Hematopoietic multipotent progenitor cell (in vitro differentiated cells): ENCODE measurements at regions not wholly inside any gene's neighbourhood (a gene's known extent, or its start where the extent isn't known, plus 50 kb on each side); places are given as distances from the start of the nearest gene placed in this dataset.
"Not testable (repeated sequence)": the region's sequence is repeated elsewhere in the genome, so short reads cannot be mapped to it uniquely, and the experiment has no call there.

Experiments used
- DNase-seq, 3 donors: peaks; one replicate each; pipeline ENCODE4 v3.0.0-alpha.2; 2011 to 2015; ENCODE audit warnings: low read depth in 2 of 3, low spot score in 2 of 3

DNA sequence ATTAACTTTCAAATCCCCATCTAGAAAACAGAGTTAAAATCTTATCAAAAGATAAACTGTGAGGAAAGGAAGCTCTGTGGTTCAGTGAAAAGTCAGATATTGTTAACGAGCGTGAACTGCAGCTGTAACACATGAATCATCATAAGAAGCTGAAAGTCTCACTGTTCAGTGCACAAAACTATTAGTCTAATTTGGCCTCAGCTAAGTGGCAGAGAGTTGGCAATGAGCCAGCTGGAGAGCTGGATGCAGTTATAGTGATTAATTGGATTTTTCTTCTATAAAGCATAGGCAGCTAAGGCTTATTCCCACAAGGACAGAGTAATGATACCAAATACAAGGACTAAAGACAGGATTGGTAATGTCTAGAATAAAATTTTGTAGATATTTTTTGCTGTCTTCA, 101.1 kb upstream of the ABCB5 start:
- DNase-seq = peak in 2 of 3 donors; percentile 74 to 87

DNA sequence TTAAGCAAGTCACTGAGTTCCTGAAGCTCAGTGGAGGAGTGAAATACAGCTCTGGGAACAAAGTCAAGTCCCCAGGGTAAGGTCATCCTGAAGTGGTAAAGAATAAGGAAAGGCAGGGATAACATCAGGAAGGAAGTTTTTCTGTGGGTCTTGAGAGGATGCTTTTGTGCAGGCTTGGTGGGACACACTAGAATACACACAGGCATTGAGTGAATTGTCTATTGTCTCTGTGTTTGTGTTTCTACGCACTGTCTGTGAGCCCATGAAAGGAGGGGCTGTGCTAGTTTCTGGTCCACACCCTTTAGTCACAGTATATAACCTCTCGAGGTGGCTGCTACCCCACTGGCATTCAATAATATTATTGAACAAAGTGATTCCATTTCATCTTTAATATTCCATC, 95.8 kb upstream of the ABCB5 start:
- DNase-seq = no peak

DNA sequence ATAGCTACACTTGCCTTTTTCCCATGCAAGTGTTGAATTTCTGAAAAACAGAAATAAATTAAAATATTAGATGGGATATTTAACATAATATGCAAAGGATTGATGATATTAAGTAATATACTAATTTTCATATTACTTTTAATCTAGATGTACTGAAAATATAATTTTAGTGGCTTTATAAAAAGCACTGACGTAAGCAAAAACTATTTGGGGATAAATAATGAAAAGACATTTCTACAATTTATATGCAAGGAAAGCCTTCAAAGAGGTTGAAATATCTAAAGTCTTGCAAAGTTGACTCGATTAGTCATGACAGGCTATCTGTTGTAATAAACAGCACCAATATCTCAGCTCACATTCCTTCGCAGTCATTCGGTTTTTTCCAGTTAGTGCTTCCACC, 94.9 kb upstream of the ABCB5 start:
- no peak for DNase-seq

DNA sequence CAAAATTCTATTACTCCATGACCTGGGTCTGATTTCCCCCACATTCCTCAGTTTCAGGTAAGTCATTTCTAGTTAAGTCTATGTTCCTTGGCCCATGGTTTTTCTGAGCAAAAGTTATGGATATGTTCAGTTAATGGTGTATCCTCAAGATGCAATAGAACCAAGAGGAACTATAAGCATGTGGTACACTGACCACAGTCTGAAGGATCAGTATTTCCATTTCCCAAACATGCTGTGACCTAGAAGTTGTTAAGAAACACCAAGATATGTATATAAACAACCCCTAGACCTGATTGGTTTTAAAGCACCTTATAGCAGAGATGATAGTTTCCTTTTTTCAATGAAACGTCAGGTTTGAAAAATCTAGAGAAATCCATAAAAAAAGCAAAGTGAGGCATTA, 94.2 kb upstream of the ABCB5 start:
- peak in 1 of 3 donors; percentile 17 for DNase-seq

DNA sequence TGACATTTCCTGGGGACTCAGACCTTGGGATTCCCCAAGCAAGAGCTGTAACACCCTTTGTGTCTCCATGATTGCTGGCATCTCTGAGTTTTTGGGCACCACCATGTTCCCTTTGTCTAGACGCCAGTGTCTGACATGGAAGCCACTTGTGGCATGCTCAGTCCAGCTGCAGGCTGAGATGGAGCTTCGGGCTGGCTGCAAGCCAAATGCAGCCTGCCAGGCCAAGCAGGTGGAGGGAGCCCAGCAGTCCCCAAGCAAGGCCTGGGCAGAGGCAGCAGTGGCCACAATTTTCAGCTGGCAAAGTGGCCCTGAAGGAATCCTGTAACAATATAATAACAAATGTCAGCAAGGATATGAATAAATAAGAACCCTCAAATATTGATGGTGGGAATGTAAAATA, 86.2 kb upstream of the ABCB5 start:
- DNase-seq = no peak

DNA sequence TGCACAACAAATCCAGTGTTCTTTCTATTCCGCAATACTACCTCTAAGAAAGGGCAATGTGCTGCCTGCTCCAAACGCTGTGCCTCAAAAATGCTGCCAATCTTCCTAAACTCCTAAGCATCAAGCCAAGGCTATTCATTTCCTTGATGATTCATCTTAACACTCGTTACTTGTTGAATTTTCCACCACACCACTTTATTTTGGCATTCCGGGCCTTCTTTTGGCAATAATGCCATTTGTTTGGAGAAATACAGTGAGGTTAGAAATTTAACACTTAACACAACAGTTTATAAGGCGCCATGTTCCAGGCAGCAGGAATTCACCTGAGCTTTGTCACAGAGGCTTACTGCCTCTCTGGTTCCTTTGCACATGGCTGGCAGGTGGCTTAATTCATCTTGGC, 82.6 kb upstream of the ABCB5 start:
- DNase-seq = no peak

DNA sequence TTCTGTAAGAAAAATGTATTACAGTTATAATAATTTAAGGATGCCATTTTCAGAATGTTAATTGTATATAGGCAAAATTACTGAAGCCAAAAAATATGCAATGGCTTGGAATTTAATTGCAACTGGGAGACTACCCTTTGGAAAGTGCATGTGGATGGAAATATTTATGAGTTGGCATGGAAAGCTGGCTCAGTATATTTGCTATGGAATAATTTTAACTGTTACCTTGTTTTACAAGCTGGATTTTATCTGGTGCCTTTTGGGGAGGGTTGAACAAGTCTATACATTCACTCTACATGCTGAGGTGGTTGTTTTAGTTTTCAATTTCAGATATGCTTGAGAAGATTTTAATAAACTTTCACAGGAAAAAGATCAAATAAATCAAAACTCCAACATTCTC, 80.9 kb upstream of the ABCB5 start:
- no peak for DNase-seq

DNA sequence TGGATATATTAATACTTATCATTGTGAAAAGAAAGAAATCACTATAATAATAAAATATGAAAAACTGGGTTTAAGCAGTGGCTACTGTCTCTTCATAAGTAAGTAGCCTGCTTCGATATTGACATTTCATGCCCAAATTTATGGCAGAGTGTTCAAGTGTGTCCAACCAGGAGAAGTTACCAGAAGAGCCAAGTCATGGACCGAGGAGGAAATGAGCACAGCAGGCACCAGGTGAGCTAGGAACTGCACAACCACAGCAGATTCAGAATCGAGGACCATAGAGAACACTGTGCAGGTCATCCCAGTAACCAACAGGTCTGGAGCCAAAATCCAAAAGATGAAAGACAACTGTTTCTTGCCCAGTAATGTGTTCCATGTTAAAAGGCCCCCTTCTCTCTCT, 79.9 kb upstream of the ABCB5 start:
- DNase-seq = no peak

DNA sequence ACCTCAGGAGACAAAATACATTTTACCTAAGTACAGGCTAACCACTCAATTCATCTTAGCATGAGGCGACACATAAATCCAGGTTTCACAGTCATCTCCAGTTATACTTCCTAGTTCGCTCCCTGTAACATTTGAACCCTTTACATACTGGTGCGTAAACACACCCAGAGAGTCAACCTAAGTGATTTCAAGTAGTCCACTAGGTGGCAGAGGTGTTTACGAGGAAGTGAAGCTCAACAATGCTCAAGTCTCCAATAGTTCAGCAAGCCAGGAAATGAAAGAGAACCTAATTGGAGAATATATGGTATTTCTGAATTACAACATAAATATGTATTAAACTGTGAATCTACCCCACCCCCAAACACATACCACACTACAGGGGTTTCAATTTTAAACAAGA, 76.3 kb upstream of the ABCB5 start:
- peak in 1 of 3 donors; percentile 12 for DNase-seq

DNA sequence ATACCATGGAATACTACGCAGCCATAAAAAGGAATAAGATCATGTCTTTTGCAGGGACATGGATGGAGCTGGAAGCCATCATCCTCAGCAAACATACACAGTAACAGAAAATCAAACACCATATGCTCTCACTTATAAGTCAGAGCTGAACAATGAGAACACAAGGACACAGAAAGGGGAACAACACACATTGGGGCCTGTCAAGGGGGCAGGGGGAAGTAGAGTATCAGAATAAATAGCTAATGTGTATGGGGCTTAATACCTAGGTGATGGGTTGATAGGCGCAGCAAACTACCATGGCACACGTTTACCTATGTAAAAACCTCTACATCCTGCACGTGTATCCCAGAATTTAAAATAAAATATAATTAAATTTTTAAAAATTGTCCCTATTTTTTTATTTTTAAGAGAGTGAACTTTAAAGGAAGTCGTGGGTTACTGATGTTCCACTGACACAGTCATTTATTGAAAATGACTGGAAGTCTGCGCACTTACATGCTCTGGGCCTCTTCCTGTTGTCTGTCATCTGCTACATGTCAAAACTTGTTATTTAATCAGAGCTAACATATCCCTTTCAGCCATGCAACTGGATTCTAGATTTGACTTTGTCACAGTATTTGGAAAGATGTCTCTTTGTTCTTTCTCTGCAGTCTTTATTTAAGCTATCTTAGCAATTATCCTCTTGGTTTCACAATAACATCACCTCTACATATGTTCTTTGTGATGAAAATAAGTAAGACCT, 73.7 kb upstream of the ABCB5 start:
- DNase-seq = peak in 1 of 3 donors; percentile 48

DNA sequence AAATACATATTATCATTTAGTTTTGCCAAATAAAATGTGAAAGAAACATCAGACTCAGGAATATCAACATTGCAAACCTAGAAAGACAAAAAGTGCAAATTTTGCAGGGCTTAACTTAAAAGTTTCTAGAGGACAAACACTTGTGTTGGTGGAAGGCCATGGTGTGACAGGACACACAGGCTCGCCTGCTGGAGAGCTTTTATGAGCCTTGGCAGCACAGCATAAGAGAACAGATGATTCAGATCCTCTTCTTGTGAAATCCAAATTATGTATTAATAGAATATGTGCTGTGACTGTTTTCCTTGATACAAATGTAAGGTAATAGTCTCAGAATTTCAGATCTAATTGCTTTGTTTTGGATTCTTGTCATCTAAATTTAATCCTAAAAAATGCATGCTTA, 72.9 kb upstream of the ABCB5 start:
- DNase-seq = peak in 1 of 3 donors; percentile 8

DNA sequence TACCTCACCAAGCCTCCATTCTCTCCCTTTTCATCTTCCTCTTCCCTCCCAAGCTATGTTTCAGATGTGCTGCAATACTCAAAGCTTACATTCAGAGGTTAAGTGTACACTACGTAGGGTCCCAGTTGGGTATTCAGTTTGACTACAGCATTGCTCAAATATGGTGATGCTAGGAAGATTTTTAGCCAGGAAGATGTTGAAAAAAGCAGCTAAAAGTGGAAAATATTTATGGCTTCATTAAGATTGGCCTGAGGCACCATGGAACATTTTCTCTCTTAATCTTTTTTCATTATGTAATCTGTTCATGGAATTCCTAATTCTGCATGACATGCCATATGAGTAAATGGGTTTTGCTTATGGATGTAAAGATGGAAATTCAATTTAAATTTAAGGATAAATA, 72.0 kb upstream of the ABCB5 start:
- no peak for DNase-seq

DNA sequence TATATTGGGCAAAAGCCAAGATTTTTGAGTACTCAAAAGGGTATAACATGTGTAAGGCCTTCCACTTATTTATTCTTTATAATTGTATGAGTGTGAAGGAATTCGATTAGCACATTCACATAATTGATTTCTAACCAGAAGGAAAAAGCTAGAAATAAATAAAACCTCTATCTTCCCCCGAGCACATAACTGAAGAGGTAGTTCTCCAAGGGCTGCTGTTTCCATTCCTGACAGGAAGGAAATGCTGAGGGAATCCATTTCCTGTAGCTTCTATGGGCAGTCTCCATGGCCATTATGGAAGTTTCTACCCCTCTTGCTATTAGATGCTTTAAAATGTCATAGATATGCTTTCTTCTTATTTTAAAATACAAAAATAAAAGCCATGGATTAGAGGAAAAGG, 70.5 kb upstream of the ABCB5 start:
- no peak for DNase-seq

DNA sequence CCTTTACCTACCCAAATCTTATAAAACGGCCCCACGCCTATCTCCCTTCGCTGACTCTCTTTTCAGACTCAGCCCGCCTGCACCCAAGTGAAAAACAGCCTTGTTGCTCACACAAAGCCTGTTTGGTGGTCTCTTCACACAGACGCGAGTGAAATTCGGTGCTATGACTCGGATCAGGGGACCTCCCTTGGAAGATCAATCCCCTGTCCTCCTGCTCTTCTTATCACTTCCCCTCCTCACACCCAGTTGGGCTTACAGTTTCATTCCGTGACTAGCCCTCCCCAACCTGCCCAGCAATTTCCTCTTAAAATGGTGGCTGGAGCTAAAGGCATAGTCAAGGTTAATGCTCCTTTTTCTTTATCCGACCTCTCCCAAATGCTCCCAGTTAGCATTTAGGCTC, 68.5 kb upstream of the ABCB5 start:
- DNase-seq = not testable (repeated sequence)

DNA sequence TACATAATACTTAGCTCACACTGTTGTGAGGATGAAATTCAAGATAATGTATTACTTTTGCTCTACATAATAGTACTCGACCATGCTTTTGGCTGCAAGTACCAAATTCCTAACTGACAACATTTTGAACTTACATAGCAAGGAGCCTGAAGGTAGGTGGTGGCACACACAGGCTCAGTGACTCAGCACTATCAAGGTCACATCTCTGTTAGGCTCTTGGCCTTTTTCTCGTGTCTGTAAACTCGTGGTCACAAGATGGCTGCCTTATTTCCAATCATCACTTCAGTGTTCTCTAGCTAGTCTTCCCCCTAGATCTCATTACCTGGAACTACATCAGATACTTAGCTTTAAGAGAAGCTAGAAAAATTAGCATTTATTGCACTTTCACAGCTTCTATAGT, 61.4 kb upstream of the ABCB5 start:
- no peak for DNase-seq

DNA sequence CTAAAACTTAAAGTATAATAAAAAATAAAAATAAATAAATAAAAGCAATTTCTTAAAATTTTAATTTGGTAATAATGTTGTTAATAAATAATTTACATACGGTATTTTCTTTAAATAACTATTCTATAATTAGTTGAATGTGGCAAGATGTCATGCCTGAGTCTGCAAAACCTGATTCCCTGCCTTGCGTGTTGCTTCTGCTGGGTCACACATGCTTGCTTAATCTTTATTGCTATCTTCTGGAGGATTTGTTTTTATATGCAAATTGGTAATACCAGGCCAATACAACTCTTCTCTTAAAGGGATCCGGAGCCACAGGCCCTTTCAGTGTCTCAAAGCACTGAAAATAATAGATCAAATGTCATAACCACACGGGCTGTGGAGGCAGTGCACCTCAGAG, 59.4 kb upstream of the ABCB5 start:
- DNase-seq = no peak

DNA sequence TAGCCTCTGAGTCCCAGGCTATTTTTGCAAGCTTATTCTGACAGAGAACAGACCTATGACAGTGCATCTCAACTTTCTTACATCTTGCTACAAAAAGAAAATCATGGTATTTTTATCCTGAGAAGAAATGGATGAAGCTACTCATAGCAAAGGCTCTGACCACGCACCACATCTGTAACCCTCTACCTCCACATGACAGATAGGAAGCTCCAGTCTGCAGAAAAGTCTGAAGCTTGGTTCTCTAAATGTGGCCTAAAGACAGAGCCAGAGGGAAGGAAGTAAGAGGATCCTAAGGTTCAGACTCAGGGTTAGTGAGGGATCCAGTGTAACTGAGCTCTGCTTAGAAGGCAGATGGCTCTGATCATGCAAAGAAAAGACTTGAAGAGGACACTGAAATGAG, 58.4 kb upstream of the ABCB5 start:
- peak in 1 of 3 donors; percentile 23 for DNase-seq

DNA sequence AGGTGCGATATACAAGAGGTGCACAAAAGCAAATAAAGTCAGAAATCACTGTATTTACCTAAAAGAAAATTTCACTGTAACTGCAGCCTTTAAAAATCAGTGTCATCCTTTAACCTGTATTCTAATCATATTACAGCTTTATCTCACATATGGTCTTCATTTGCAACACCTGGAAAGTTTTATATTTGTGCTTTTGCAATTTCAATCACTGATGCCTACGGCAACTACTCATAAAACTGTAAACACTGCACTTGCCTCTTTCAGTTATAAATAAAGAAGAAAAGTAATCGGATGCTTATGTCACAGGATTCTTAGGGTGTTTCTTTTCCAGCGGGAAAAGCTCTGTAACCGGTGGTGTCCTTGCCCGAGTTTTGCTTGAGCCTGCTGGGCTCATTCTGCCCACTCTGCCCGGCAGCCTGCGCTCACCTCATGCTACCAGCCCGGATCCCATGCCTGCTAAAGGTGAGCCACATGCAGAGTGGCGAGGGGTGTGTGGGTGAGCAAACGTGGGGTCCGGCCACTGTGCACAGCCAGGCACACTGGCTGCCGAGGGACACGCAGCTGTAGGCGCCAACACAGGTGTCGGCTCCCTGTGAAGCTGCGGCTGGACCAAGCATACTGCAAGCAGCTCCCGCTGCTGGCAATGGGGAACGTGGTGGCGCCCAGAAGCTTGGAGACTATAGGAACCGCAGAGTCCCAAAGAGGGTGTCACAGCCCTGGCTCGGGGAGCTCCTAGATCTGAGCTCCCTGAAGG, 56.3 kb upstream of the ABCB5 start:
- no peak for DNase-seq

DNA sequence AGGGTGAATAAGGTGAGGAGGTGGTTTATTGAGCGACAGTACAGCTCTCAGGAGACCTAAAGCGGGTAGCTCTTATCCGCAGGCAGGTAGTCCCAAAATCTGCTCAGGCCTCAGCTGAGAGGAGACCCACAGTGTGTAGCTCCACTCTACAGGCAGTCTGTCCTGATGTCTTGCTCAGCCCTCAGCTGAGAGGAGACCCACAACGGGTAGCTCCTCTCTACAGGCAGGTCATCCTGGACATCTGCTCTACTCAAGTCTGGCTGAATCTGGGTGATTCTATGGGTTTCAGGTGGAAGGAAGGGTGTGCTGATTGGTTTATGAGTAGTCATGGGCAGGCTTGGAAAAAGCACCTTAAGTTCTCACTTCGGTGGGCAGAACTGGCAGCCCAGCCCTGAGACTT, 55.6 kb upstream of the ABCB5 start:
- DNase-seq = no peak

DNA sequence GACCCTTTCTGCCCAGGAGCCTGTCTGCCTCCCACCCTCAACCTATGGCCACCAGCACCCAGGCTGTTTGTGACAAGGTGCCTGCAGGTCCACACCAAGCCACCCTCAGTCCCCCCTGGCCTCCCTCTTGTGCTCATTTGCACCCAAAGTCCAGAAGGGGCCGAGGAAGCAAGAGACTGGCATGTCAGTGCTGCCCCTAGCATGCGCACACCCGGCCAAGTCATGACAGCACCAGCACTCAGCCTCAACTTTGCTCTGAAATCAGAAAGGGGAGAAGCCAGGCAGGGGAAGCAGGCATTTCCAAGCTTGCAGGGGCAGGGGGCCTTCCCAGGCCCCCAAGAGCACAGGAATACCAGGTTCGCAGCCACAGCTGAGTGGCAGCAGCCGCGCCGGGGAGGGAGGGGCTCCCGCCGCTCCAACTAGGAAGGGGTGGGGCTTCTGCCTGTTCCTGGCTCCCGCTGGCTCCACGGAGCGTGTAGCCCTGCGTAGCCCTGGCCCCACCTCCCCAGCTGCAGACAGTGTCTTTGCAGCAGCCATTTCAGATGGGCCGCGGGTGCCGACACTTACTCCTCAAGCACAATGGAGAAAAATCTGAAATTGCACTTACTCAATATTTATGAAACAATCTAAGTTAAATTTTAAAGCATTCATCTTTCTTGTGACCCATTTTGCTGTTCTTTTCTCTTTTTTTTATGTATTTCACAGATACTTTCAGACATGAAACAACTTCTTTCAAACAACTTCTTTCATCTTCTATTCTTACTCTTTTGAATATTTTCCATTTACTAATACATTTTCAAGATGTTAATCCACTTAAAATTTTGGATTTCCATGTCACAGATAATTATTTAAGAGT, 54.9 kb upstream of the ABCB5 start:
- no peak for DNase-seq

DNA sequence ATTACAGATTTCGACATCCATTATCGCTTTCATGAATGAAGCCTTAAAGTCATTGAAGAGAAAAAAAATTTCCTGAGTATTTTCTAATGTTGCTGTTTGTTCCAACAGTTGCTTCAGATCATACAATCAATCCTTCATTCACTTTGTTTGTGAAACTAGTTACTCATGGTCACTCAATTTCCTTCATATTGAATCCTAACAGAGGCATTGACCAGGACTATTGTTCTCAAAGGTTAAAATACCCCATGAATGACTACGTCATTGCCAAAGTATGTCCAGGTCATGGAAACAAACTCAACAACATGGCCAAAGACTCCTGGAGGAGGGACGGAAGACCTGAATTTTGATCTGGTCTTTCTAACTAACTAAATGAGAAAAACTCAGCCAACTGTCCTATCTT, 54.0 kb upstream of the ABCB5 start:
- DNase-seq = no peak

DNA sequence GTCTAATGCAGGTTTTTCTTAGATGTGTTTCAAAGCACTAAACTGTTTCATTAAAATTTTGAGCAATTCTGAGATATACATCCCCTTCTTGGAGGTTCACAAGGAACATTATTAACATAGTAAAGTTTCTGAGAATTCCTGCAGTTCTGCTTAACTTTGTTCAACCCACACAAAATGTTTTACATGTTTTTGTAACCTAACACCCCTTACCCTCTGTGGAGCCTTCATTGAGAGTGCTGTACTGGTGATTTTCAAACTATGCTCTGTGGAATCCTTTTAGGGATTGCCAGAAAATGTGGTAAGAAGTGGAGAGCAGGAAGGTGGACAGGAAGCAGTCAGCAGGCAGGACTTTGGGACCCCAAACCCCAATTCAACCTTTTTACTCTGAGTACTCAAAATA, 53.6 kb upstream of the ABCB5 start:
- DNase-seq = no peak
